Renal cortical epithelial cell (primary cell): ENCODE measurements at regions not wholly inside any gene's neighbourhood (a gene's known extent, or its start where the extent isn't known, plus 50 kb on each side); places are given as distances from the start of the nearest gene placed in this dataset.

Experiments
- DNase-seq: peaks from one replicate; pipeline ENCODE4 v3.0.0-alpha.2; 2011; ENCODE audit warnings: low read depth

DNA sequence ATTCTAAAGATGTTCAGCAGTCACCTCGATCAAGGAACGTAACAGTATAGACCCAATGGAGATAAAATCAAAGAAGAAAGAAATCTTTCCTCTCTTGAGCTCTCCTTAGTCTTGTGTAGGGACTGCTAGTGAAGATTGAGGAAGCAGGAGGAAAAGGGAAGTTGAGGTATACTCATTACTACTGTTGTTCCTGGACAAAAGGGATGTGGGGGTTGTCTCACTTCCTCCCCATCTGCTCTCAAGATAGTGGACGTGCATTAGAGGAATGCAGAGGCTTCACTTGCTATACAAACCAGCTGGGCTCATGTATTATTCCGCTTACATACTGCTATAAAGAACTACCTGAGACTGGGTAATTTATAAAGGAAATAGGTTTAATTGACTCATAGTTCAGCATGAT lies 208.9 kb upstream of the ARHGEF9 start:
- no peak for DNase-seq

DNA sequence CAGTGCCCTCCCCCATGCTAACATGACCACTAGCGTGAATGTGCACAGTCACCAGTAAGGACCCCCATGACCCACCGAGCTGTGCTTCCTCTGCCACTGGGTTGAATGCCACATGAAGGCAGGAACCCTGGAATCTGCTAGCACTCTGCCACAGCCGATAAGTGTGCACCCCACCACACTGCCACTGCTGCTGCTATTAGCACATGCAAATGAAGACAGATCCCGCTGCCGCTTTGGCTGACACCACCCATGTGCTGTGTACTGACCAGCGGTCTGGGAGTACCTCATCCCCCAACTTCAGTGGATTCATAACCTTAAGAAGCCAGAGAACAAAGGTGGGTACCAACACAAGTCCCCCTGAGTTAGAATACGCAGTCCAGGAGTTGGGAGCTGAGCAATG lies 200.9 kb upstream of the ARHGEF9 start:
- no peak for DNase-seq

DNA sequence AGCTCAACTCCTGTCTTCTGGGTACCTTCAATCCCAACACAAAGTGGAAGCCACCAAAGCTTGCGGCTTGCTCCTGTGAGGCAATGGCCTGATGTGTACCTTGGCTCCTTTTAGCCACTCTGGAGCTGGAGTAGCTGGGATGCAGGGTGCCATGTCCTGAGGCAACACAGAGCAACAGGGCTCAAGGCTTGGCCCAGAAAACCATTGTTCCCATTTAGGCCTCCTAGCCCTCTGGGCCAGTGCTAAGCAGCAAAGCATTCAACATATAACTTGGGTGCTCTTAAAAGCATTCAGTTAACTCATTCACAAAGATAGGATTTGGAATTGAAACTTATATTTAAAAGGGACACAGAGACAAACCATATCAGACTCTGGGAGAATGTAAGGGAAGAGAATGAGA lies 194.5 kb upstream of the ARHGEF9 start:
- no peak for DNase-seq

DNA sequence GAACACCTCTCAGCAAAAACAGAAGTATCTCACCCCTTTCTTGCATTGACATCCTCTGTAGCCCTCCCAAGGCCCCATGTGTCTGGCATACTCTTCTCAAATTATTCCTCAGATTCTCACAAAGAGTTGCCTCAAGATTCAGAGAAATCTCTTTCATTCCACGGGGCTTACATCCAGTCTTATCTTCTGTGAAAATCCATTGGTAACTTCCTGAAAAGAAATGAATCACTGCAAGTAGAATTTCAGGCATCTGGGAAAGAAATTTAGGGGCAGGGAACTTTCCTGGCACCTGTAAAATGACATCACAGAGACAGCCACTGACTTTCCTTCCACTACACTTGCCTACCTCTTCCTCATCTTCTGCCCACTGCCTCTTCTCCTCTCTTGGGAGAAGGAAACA lies 182.5 kb upstream of the ARHGEF9 start:
- DNase-seq = no peak

DNA sequence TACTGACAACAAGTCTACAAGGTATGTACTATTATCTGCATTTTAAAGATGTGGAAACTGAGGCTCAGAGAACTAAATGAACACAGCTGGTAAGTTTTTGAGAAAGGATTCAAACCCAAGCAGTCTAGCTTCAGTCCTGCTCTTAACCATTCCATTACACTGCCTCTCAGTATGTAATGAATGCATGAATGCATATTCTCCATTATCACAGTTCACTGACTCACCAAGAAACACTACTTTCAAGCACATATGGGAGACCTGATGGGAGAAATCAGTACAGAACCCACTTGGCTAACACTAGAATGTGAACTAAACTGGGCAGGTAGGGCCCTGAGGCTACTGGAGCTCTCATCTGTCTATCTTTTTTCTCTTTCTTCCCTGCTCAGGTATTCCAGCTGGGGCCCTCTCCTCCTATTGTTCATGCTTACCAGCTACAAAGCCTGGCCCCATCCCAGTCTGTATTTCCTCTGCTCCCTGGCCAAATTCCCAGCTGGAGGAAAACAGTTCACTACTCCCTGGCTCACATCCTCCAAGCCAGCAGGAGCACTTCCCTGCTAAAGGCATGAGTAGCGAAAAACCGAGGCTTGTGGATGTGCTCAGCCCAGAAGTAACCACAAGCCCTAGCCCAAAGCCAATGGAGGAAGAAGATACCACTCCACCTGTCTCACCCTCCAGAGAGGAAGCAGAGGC lies 178.2 kb upstream of the ARHGEF9 start:
- no peak for DNase-seq

DNA sequence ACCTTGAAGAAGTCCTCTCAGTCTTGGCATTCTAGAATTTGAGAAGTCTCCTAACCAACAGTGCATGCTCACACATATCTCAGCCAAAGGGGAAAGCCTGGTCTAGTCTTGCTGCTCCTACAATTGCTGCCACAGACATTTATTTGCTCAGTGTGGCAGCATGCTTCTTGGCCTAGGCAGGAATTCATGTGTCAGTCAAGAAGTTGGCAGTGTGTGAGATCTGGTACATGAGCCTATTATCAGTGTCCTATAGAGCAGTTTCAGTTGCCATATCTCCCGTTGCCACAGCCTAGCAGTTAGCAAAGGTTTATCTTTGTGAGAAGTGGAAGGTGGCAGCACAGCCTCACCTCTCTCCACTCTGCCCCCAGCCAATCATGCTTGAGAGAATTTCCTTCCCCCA lies 176.9 kb upstream of the ARHGEF9 start:
- no peak for DNase-seq

DNA sequence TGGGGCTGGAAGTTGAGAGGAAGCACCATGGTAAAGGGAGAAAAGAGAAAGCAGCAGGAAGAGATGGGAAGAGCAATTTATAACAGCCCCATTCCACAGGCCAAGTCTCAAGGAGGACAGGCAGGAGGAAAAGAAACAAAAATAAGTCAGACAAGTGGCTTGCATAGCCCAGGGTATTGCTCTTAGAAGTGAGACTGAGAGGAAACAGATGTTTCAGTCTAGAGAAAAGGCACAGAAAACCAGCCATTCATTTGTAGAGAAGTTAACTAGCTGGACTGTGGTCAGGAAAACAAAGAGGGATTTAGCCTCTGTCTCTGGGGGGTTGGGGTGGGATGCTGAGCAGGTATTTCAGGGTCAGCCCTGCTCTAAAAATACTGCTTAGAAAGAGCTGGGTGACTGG lies 175.0 kb upstream of the ARHGEF9 start:
- DNase-seq = no peak

DNA sequence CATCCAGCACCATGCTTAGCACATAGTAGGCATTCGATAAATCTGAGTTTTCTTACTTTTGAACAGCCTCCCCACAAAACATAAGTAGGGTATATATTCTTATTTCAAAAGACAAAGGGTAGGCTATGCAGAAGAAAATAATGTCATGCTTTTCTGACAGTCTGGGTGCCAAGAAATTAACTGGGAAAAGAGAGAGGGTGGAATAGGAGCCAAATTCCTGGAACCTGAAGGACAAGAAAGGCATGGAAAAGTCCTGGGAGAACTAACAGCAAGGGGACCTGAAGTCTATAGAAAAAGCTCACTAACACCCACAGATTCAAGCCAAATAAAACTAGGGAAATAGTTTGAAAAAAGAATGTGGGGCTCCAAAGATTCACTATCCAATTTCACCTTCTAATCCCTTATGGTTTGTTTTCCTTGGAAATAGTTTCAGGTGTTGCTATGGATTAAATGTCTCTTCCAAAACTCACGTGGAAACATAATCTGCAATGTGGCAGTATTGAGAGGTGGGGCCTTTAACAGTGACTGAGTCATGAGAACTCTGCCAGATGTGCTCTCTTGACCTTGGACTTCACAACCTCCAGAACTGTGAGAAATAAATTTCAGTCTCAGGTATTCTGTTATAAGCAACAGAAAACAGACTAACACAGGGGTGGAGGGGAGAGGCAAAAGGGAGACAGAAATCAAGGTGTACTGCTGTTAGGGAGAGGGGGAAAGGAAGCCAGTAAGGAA lies 173.3 kb upstream of the ARHGEF9 start:
- DNase-seq = no peak

DNA sequence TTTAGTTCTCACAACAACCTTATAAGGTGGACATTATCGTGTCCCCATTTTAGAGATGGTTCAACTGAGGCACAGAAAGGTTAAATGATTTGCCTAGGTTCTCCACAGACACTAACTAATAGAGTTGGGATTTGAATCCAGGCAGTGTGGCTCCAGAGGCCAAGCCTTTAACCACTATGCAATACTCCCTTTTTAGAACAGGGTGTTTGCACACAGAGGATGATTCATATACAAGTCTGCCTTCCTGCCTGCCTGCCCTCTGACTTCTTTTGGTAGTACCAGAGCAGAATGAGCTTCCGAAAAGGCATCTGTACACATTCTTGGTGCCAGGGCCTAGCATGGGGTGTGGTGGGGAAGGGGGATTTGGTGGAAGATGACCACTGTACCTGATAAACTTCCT lies 150.8 kb upstream of the ARHGEF9 start:
- DNase-seq = no peak

DNA sequence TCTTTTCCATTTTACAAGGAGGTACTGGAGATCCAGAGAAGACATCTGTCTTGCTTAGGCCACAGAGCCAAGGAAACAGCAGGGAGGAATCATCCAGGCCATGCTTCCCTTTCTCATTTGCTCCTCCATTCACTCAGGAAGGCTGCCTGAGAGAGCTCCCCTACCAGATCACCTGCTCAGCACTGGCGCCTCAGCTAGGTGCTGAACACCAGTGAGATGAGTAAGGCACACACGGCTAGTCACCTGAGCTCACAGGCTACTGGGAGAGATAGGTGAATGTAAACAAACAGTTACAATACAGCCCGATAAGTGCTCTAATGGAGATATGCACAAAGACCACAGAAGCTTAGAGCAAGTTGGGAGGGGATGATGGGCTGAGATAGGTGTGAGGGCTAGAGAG lies 149.8 kb upstream of the ARHGEF9 start:
- no peak for DNase-seq

DNA sequence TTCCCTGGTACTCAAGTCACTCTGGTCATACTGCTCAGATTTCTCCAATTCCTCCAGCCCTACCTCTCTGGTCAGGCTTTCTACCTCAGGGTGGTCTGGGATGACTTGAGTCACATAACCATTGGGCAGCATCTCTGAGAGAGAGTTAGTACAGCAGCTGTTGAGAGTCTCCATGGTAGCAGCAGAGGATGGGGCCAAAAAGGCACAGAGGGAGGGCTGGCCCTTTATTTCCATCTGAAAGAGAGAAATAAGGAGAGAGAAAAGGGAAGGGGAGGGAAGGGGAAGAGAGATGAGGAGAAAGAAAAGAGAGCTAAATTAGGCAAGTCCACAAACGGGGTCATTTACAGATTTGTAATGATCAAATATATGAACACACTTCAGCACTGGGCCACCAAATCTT lies 149.1 kb upstream of the ARHGEF9 start:
- DNase-seq = no peak

DNA sequence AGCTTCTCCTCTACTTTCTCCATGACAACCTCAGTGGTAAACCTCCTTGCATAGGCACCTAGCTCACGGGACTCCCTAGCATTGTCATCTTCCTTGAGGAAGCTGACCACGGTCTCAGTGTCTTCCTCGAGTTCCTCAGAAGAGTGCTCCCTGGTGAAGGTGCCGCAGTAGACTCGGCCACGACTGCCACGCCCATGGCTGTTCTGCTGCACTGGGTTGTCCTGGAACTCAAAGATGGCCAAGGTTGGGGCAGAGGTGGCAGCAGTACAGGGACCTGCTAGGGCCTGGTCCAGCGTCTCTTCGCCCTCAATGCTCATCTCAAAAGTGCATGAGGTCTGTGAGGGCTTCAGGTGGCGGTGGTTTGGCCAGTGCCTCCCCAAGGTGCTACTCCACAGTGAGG lies 147.9 kb upstream of the ARHGEF9 start:
- DNase-seq = no peak

DNA sequence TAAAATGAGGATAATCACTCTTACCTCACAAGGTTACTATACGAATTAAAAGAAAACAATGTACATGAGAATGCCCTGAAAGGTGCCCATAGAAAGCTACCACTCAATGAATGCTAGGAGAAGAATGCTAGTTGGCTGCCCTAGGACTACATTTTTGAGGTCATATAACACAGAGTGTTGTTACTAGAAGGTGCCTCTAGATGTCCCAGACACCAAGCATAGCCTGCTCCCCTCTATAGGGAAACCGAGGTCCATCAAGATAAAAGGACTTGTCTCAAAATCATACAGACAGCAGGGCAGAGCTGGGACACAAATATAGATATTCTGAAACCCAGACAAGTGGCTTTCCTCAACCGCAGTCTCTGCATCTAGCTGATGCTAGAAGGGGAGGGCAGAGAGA lies 147.0 kb upstream of the ARHGEF9 start:
- DNase-seq = no peak

DNA sequence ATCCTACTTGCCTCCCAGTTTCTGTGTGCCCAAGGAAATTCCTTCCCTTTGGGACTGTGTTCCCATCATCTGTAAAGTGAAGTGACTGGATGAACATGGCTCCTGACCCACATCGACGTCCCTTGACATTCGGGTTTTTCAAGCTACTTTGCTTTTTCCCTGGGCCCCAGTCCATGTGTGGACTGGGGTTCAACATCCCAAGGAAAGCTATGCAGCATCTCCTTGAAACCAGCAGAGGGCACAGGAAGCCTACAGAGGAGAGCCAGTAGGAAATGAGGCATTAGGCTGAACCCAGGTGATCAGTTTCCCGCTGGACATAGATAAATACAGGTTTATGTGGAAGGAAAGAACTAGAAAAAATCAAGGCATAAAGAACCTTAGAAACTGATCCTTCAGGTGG lies 145.1 kb upstream of the ARHGEF9 start:
- no peak for DNase-seq

DNA sequence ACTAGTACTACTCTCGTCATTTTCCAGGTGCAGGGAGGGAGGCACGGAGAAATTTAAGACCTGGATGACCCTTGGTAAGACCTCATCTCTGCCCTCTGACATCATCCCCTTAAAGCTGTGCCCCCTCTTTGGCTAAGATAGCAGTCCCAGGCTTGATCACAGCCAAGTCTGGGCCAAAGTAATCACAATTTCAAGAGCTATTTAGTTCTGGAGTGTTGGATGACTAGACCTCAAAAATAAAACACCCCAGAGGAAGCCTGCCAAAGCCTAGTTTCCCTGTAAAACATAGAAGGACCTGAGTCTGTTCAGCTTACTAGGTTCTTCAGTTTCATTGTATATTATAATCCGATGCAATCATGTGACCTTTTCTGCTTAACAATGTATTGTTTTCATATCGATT lies 144.6 kb upstream of the ARHGEF9 start:
- DNase-seq = no peak

DNA sequence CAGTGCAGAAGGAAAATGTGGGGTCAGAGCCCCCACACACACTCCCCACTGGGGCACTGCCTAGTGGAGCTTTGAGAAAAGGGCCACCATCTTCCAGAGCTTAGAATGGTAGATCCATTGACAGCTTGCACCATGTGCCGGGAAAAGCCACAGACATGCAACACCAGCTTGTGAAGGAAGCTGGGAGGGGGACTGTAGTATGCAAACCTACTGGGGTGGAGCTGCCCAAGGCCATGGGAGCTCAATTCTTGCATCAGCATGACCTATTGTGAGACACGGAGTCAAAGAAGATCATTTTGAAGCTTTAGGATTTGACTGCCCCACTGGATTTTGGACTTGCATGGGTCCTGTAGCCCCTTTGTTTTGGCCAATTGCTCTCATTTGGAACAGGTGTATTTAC lies 142.8 kb upstream of the ARHGEF9 start:
- DNase-seq = no peak

DNA sequence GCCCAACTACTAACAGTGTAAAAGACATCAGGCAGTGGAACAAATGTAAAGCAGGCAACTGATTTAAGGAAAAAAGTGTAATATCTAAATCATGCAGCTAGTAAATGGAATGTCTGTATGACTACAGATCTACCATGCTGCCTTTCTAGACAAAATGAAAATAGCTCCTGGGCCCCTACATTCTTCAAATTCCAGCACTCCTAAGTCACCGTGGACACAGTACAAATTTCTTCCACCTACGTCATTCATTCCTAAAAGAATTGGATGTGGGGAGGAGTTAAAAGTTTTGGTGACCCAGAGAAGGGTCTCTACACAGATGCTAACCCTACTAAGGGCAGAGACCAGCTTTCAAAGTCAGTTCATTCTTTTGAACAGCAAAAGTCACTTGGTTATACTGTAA lies 137.2 kb upstream of the ARHGEF9 start:
- DNase-seq = peak; percentile 27

DNA sequence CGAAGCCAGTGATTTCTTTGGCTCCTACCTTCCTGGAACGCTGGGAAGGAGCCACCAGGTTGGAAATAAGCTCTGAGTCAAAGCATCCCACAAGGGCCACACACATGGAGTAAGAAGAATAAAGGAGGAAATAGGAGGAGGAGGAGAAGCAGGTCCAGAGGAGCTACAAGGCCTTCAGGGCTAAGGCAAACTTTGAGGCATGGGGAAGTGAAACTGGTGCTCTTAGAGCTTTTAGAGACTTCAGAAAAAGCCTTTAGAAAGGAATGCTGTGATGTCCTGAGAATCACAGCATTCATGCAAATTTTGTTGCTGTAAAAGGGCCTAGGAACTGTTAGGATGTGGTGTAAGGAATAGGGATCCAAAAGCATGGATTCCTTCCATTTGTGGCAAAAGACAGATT lies 135.9 kb upstream of the ARHGEF9 start:
- DNase-seq = no peak

DNA sequence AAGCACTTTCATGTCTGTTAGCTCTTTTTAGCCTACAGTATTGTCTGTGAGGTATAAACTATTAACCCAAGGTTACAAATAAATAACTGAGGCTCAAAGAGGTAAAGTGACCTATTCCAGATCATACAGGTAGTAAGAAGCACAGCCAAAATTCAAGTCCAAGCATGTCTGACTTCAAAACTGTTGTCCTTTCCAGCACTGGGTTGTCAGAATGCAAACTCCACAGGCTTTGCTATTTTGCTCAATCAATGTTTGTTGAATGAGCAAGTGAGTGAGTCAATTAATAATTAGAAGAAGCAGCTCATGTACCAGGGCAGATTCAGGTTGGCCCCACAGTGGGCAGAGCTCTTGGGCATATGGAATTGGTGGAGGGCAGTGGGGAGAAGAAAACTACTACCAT lies 134.1 kb upstream of the ARHGEF9 start:
- no peak for DNase-seq

DNA sequence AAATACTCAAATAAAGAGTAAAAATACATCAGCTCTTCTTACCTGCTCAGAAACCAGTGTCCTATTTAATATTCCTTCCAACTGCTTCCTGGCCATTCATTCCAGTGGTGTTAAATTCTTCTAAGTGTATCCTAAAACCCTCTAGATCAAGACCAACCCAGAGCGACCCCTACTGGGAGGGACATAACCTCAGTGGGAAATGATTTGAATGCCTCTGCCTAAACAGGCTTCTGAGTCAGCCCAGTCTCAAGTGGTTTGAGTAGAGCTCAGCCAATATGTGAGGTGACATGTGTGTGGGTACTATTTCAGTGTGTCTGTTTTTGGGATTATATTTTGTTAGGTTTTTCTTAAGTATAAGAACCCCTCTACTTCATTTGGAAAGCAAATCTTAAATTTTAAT lies 133.6 kb upstream of the ARHGEF9 start:
- DNase-seq = no peak

DNA sequence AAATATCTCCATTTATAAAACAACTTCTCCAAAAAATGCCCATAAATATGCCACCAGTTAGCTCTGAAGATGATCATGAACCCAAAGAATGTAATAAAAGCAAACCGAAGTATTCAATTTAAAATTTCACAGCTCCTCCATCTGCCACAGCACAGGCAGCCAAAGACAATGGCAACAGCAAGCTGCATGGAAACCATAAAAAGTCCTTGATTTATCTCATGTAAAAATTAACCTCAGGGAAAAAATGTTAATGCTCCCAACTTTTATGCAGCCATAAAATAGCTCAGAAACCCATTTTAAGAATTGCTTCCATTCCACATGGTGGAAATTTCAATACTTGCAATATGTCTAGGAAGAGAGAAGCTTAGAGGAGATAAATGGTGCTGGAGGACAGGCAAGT lies 132.3 kb upstream of the ARHGEF9 start:
- DNase-seq = no peak

DNA sequence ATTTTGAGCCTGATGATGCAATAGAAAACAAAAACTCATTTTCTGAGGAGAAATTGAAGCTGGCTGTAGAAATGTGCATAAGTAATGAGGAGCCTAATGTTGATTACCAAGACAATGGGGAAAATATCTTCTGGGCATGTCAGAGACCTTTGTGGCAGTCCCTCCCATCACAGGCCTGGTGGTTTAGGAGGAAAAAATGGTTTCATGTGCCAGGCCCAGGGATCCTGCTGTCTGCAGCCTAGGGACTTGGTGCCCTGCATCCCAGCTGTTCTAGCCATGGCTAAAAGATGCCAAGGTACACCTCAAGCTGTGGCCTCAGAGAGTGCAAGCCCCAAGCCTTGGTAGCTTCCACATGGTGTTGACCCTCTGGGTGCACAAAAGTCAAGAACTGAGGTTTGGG lies 128.7 kb upstream of the ARHGEF9 start:
- no peak for DNase-seq

DNA sequence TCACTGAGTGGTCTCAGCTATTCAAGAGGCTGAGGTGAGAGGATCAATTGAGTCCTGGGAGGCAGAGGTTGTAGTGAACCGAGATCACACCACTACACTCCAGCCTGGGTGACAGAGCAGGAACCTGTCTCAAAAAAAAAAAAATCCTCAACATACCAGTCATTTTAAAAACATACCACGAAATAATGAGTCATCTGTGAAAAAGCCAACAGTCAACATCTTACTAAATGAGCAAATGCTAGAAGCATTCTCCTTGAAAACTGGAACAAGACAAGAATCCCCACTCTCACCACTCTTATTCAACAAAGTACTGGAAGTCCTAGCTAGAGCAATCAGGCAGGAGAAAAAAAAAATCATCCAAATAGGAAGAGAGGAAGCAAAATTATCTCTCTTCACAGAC lies 104.0 kb upstream of the ARHGEF9 start:
- DNase-seq = peak; percentile 13
